HUES48 (cell line): ENCODE measurements at regions not wholly inside any gene's neighbourhood (a gene's known extent, or its start where the extent isn't known, plus 50 kb on each side); places are given as distances from the start of the nearest gene placed in this dataset.

Source experiments
- H3K27ac ChIP-seq: one replicate; pipeline ENCODE4 v1.7.0; 2013; ENCODE audit warnings: low read depth, low read length, inconsistent platforms
- H3K27me3 ChIP-seq: 2 replicates; pipeline ENCODE4 v1.6.1; 2013; ENCODE audit warnings: mild to moderate bottlenecking, low read length; ENCODE audit not compliant: control insufficient read depth, insufficient read depth
- H3K36me3 ChIP-seq: 2 replicates; pipeline ENCODE4 v1.6.1; 2013; ENCODE audit warnings: low read length; ENCODE audit not compliant: control insufficient read depth, insufficient read depth
- H3K4me1 ChIP-seq: 2 replicates; pipeline ENCODE4 v1.6.1; 2013; ENCODE audit warnings: mild to moderate bottlenecking, low read length; ENCODE audit not compliant: control insufficient read depth, insufficient read depth
- H3K4me3 ChIP-seq: 2 replicates; pipeline ENCODE4 v1.5.1; 2013; ENCODE audit warnings: mild to moderate bottlenecking, low read depth, low read length
- H3K9ac ChIP-seq: 2 replicates; pipeline ENCODE4 v1.6.1; 2013; ENCODE audit warnings: mild to moderate bottlenecking, low read depth, low read length, moderate library complexity
- H3K9me3 ChIP-seq: 2 replicates; pipeline ENCODE4 v1.6.1; 2013; ENCODE audit warnings: low read length; ENCODE audit not compliant: control insufficient read depth, insufficient read depth

GRCh38 chr15:91586560-91586959, 266.9 kb upstream of the SLCO3A1 start:
- Histone ChIP-seq H3K36me3 (no peaks in the 10 kb centered on the region), H3K27me3 (no peaks in the 10 kb centered on the region), H3K9me3 (no peaks in the 10 kb centered on the region), H3K9ac (no peak overlapping the region), H3K4me1 (no peaks in the 10 kb centered on the region), H3K4me3 (no peak overlapping the region), H3K27ac (no peak overlapping the region)

DNA sequence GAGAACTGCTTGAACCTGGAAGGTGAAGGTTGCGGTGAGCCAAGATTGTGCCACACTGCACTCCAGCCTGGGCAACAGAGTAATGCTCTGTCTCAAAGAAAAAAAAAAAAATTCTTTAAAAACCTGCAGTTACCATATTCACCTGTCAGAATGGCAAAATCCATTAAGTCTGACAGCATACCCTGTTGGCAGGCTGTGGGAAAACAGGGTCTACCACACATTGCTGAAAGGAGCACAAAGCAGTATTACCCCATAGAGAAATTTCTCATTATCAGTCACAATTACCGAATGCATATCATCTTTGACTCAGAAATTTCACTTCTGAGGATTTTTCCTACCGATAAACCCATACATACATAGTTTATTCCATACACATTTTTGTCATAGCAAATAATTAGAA, 264.1 kb upstream of the SLCO3A1 start:
- no peaks in the 10 kb centered on the region for H3K4me1 ChIP-seq
- H3K9me3 ChIP-seq = no peaks in the 10 kb centered on the region
- H3K27ac ChIP-seq = no peak overlapping the region
- no peaks in the 10 kb centered on the region for H3K27me3 ChIP-seq
- H3K36me3 ChIP-seq = no peaks in the 10 kb centered on the region
- no peak overlapping the region for H3K4me3 ChIP-seq
- H3K9ac ChIP-seq = no peak overlapping the region

DNA sequence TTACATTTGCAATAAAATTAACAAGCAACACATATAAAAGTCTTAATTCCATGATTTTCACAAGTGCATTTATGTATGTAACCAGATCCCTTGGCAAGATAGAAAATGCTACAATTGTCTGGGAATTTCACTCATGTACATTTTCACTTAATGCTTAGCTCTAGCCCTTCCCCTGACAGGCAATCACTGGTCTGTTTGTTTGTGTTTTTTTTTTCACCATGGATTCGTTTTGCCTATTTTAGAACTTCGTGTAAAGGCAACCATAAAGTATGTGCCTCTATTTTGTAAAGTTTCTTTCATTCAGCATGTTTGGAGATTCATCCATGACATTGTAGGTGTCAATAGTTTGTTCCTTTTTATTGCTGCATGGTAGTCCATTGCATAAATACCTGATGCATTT, 260.9 kb upstream of the SLCO3A1 start:
- Histone ChIP-seq H3K36me3 (no peaks in the 10 kb centered on the region), H3K27me3 (no peaks in the 10 kb centered on the region), H3K4me1 (no peaks in the 10 kb centered on the region), H3K9ac (no peak overlapping the region), H3K27ac (no peak overlapping the region), H3K4me3 (no peak overlapping the region), H3K9me3 (no peaks in the 10 kb centered on the region)

DNA sequence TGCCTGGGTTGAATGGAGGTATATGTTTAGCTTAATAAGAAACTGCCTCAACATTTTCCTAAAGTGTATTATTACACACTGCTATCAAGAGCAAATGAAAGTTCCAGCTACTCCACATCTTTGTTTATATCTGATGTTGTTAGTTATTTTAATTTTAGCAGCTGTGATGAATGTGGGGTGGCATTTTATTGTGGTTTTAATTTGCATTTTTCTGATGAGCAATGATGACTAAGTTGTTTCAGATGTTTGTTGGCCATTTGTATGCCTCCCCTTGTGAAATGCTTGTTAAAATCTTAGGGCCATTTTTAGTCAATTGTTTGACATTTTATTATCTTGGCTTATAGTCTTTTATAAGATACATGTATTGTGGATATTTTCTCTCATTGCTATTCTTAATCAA, 260.4 kb upstream of the SLCO3A1 start:
- no peaks in the 10 kb centered on the region for H3K4me1 ChIP-seq
- no peak overlapping the region for H3K27ac ChIP-seq
- no peaks in the 10 kb centered on the region for H3K36me3 ChIP-seq
- H3K9me3 ChIP-seq = no peaks in the 10 kb centered on the region
- H3K9ac ChIP-seq = no peak overlapping the region
- H3K27me3 ChIP-seq = no peaks in the 10 kb centered on the region
- no peak overlapping the region for H3K4me3 ChIP-seq

- no peak overlapping the region for H3K27ac ChIP-seq
- H3K4me3 ChIP-seq = no peak overlapping the region
- H3K4me1 ChIP-seq = no peaks in the 10 kb centered on the region
- no peaks in the 10 kb centered on the region for H3K27me3 ChIP-seq
- no peaks in the 10 kb centered on the region for H3K9me3 ChIP-seq
- no peaks in the 10 kb centered on the region for H3K36me3 ChIP-seq
- H3K9ac ChIP-seq = no peak overlapping the region
Observed at GRCh38 chr15:91593653-91594052, 259.9 kb upstream of the SLCO3A1 start.

DNA sequence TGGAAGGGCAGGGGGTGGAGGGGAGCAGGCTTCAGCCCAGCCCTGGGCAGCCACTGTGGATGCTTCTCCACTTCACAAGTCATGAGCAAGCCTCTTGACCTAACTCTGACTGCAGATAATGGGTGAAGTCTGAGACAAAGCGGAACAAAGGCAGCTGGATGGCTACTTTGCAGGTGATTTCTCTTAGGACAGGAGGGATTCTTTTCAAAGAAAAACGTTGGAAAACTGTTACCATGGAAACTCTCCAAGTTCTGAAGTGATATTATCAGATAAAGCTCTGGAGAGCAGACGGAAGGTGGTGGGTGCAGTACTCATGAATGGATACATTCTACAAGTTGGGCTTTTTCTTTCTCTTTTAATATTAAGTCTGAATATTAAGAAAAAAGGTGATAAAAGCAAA, 254.2 kb upstream of the SLCO3A1 start:
- Histone ChIP-seq H3K9me3 (no peaks in the 10 kb centered on the region), H3K4me3 (no peak overlapping the region)

GRCh38 chr15:91603384-91604080, 250.0 kb upstream of the SLCO3A1 start:
- Histone ChIP-seq H3K27ac (no peak overlapping the region), H3K9me3 (no peaks in the 10 kb centered on the region), H3K4me3 (no peak overlapping the region), H3K9ac (no peak overlapping the region), H3K36me3 (no peaks in the 10 kb centered on the region), H3K4me1 (no peaks in the 10 kb centered on the region), H3K27me3 (no peaks in the 10 kb centered on the region)

More for the DNA sequence above, 254.2 kb upstream of the SLCO3A1 start:
- no peaks in the 10 kb centered on the region for H3K27me3 ChIP-seq
- H3K9ac ChIP-seq = no peak overlapping the region
- no peaks in the 10 kb centered on the region for H3K4me1 ChIP-seq
- no peaks in the 10 kb centered on the region for H3K36me3 ChIP-seq
- no peak overlapping the region for H3K27ac ChIP-seq

GRCh38 chr15:91604122-91604521, 249.4 kb upstream of the SLCO3A1 start:
- Histone ChIP-seq H3K9me3 (no peaks in the 10 kb centered on the region), H3K27ac (no peak overlapping the region), H3K27me3 (no peaks in the 10 kb centered on the region), H3K9ac (no peak overlapping the region), H3K4me1 (no peaks in the 10 kb centered on the region), H3K4me3 (no peak overlapping the region), H3K36me3 (no peaks in the 10 kb centered on the region)

GRCh38 chr15:91605576-91605975, 247.9 kb upstream of the SLCO3A1 start:
- no peak overlapping the region for H3K27ac ChIP-seq

GRCh38 chr15:91609231-91609630, 244.3 kb upstream of the SLCO3A1 start:
- H3K27me3 ChIP-seq = no peaks in the 10 kb centered on the region
- H3K9ac ChIP-seq = no peak overlapping the region
- H3K9me3 ChIP-seq = no peaks in the 10 kb centered on the region
- no peaks in the 10 kb centered on the region for H3K36me3 ChIP-seq
- H3K27ac ChIP-seq = no peak overlapping the region
- no peaks in the 10 kb centered on the region for H3K4me1 ChIP-seq
- H3K4me3 ChIP-seq = no peak overlapping the region

More at GRCh38 chr15:91605576-91605975, 247.9 kb upstream of the SLCO3A1 start:
- no peaks in the 10 kb centered on the region for H3K36me3 ChIP-seq
- H3K4me3 ChIP-seq = no peak overlapping the region
- H3K9ac ChIP-seq = no peak overlapping the region
- no peaks in the 10 kb centered on the region for H3K27me3 ChIP-seq
- H3K4me1 ChIP-seq = no peaks in the 10 kb centered on the region
- no peaks in the 10 kb centered on the region for H3K9me3 ChIP-seq

DNA sequence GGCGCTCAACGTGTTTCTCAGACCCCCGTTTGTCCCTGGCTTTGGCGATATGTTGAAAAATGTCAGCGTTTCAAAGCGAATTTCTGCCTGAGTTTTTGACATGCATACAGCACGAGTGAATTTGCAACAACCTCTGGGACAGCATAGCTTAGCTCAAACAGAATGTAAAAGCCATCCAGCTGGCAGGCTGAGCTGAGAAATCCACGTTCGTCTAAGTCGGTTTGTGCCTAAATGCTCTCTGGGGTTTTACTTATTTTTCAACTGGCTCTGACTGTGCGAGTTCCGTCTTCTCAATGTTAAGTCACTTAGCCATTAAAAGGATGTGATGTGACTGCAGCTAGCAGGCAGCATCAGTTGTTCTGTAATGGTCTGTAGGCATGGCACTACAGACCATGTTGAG, 243.5 kb upstream of the SLCO3A1 start:
- no peak overlapping the region for H3K27ac ChIP-seq
- H3K4me1 ChIP-seq = no peaks in the 10 kb centered on the region
- H3K36me3 ChIP-seq = no peaks in the 10 kb centered on the region
- no peak overlapping the region for H3K4me3 ChIP-seq
- no peak overlapping the region for H3K9ac ChIP-seq
- no peaks in the 10 kb centered on the region for H3K9me3 ChIP-seq
- H3K27me3 ChIP-seq = no peaks in the 10 kb centered on the region
